Esophagus muscularis mucosa (tissue), 4 donors: ENCODE measurements at regions not wholly inside any gene's neighbourhood (a gene's known extent, or its start where the extent isn't known, plus 50 kb on each side); places are given as distances from the start of the nearest gene placed in this dataset.

Experiments used
- CTCF ChIP-seq, 3 experiments: fragments of 200-600 bp in 2 of 3; fragments of 450-650 bp in 1 of 3; sonication (generic) in 2 of 3; IDR thresholded peaks; one replicate each; pipeline ENCODE4 v1.5.1; 2017 to 2019; ENCODE audit warnings: antibody characterized with exemption in 3 of 3, mild to moderate bottlenecking in 2 of 3, moderate library complexity in 1 of 3
- EP300 ChIP-seq: sonication (generic); formaldehyde crosslinking; IDR thresholded peaks from one replicate; pipeline ENCODE4 v1.6.1; 2017; ENCODE audit warnings: antibody characterized with exemption
- POLR2A ChIP-seq: fragments of 450-650 bp; IDR thresholded peaks from one replicate; pipeline ENCODE4 v1.6.1; 2017; ENCODE audit warnings: antibody characterized with exemption, moderate library complexity, mild to moderate bottlenecking, low read depth
- POLR2AphosphoS5 ChIP-seq, 2 donors: sonication (generic); formaldehyde crosslinking; IDR thresholded peaks; one replicate each; pipeline ENCODE4 v1.6.1; 2017; ENCODE audit warnings: antibody characterized with exemption in 2 of 2

DNA sequence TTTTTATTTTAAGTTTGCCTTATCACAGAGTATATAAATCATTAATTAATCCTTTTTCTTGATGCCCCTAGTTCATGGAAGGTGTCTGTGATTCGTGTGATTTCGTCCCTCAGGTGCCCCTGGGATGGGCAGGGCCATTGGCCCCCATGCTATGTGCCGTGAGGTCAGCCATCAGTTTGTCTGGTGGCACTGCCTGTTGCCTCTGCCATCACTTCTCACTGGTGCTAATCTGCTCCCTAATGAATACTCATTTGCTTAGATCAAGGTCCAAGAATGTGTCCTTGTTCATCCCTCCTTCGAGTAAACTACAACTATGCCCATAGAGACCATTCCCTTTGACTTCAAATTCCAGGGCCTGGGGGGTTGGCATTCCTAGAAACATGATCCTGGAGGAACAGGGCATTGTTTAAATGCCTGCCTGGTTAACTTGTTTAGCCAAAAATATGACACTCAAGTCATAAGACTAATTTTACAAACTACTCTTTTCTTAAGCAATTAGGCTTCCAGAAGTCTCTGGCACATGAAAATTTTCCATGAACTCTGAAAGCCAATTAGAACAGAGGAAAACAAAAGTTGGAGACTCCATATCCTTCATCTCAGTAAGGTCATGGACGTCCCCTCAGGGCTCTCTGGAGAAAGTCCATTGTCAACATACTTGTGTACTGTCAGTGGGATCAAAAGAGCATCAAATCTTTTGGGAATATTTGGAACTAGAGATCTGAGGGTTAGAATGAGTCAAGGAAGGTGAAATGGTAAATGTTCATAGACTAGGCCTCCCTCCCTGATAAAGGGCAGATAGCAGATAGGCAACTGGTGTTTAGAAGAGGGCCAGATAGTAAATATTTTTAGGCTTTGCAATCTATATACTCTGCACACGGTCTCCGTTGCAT lies 90.9 kb upstream of the PLXNC1 start:
- TF ChIP-seq POLR2A (no peak), CTCF (IDR thresholded peaks at IDR 0.05) (no peak), POLR2AphosphoS5 (IDR thresholded peaks at IDR 0.05) (no peak), EP300 (no peak)
